ENCODE measurements at regions not wholly inside any gene's neighbourhood (a gene's known extent, or its start where the extent isn't known, plus 50 kb on each side); places are given as distances from the start of the nearest gene placed in this dataset.

- peaks cover 0 to 10% (median 0%) of the 10 kb centered on the region in 5 donors for H3K27me3 Mint-ChIP-seq
- DNase-seq (no peak), ATAC-seq (no peak)
- no peaks in the 10 kb centered on the region for H3K4me1 ChIP-seq (ENCODE audit: control insufficient read depth in 2 of 2, insufficient read depth in 2 of 2, low read length in 2 of 2)
- intact Hi-C loops (cut with micrococcal nuclease): no loop called here
- H3K4me3 ChIP-seq (ENCODE audit: low read length): no peak overlapping the region
- no peaks in the 10 kb centered on the region for H3K9me3 ChIP-seq (ENCODE audit: control insufficient read depth in 2 of 3, low read length in 3 of 3)
- no peaks in the 10 kb centered on the region for H3K36me3 Mint-ChIP-seq
- no peak overlapping the region for H3K27ac ChIP-seq (ENCODE audit: low read depth, low read length)
- POLR2A ChIA-PET: no interaction called here
- peaks cover 0 to 5% (median 0%) of the 10 kb centered on the region in 11 donors for H3K9me3 Mint-ChIP-seq
- no peak overlapping the region for H3K27ac Mint-ChIP-seq
- H3K4me1 Mint-ChIP-seq: no peaks in the 10 kb centered on the region
- no peaks in the 10 kb centered on the region for H3K27me3 ChIP-seq (ENCODE audit: control insufficient read depth in 2 of 2, insufficient read depth in 2 of 2, low read length in 2 of 2)
- CTCF ChIA-PET: no interaction called here
- H3K36me3 ChIP-seq (ENCODE audit: control insufficient read depth in 2 of 3, insufficient read depth in 3 of 3, low read length in 3 of 3): no peaks in the 10 kb centered on the region
- no peak overlapping the region for H3K4me3 Mint-ChIP-seq
Observed at GRCh38 chr1:60745484-60745883, 336.9 kb upstream of the NFIA start.

DNA sequence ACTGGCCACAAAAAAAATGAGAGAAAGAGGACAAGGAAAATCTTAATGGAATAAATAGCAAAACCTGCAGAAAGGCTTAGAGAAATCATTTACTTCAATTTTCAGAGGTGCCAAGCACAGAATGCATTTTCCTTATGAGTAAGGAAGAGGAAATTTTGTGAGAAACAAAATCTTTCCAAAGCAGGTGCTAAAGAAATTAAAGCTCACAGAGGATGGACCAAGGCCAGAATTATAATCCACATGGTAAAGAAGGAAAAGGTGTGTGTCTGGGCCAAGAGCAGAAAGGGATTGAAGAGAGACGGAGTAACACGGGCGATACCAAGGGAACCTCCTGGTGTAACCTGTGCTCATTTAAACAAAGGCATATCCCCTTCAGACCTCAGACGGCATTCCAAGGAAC, 340.0 kb upstream of the NFIA start:
- no peak for ATAC-seq
- ChIA-PET POLR2A (interaction anchor here (0.5 kb wide), 1 partner anchor 9 kb away, joined by 5 read pairs; no protein-coding TSS in a partner anchor), CTCF (no interaction called here)
- Histone ChIP-seq H3K27ac (ENCODE audit: low read depth, low read length) (no peak overlapping the region), H3K4me3 (ENCODE audit: low read length) (no peak overlapping the region), H3K27me3 (ENCODE audit: control insufficient read depth in 2 of 2, insufficient read depth in 2 of 2, low read length in 2 of 2) (no peaks in the 10 kb centered on the region), H3K4me1 (ENCODE audit: control insufficient read depth in 2 of 2, insufficient read depth in 2 of 2, low read length in 2 of 2) (no peaks in the 10 kb centered on the region), H3K9me3 (ENCODE audit: control insufficient read depth in 2 of 3, low read length in 3 of 3) (no peaks in the 10 kb centered on the region), H3K36me3 (ENCODE audit: control insufficient read depth in 2 of 3, insufficient read depth in 3 of 3, low read length in 3 of 3) (no peaks in the 10 kb centered on the region)
- H3K27ac Mint-ChIP-seq: no peak overlapping the region
- H3K36me3 Mint-ChIP-seq: no peaks in the 10 kb centered on the region
- no peak for DNase-seq
- H3K27me3 Mint-ChIP-seq: peaks cover 0 to 9% (median 0%) of the 10 kb centered on the region in 5 donors
- H3K4me1 Mint-ChIP-seq: no peaks in the 10 kb centered on the region
- intact Hi-C loops (cut with micrococcal nuclease): no loop called here
- H3K4me3 Mint-ChIP-seq: no peak overlapping the region
- H3K9me3 Mint-ChIP-seq: peaks cover 0 to 1% (median 0%) of the 10 kb centered on the region in 11 donors

GRCh38 chr1:60740154-60740553, 342.2 kb upstream of the NFIA start:
- Mint-ChIP-seq H3K4me1 (no peaks in the 10 kb centered on the region), H3K36me3 (no peaks in the 10 kb centered on the region), H3K4me3 (no peak overlapping the region), H3K27ac (no peak overlapping the region), H3K27me3 (peaks cover 0 to 9% (median 0%) of the 10 kb centered on the region in 5 donors), H3K9me3 (peaks cover 0 to 1% (median 0%) of the 10 kb centered on the region in 11 donors)
- POLR2A ChIA-PET: no interaction called here
- H3K27me3 ChIP-seq (ENCODE audit: control insufficient read depth in 2 of 2, insufficient read depth in 2 of 2, low read length in 2 of 2): no peaks in the 10 kb centered on the region
- no peak for DNase-seq
- H3K4me3 ChIP-seq (ENCODE audit: low read length): no peak overlapping the region
- H3K36me3 ChIP-seq (ENCODE audit: control insufficient read depth in 2 of 3, insufficient read depth in 3 of 3, low read length in 3 of 3): no peaks in the 10 kb centered on the region
- CTCF ChIA-PET: no interaction called here
- intact Hi-C loops (cut with micrococcal nuclease): no loop called here
- no peak overlapping the region for H3K27ac ChIP-seq (ENCODE audit: low read depth, low read length)
- H3K9me3 ChIP-seq (ENCODE audit: control insufficient read depth in 2 of 3, low read length in 3 of 3): no peaks in the 10 kb centered on the region
- no peak for ATAC-seq
- no peaks in the 10 kb centered on the region for H3K4me1 ChIP-seq (ENCODE audit: control insufficient read depth in 2 of 2, insufficient read depth in 2 of 2, low read length in 2 of 2)

- H3K27me3 ChIP-seq (ENCODE audit: control insufficient read depth in 2 of 2, insufficient read depth in 2 of 2, low read length in 2 of 2): no peaks in the 10 kb centered on the region
- no peaks in the 10 kb centered on the region for H3K36me3 Mint-ChIP-seq
- H3K4me3 Mint-ChIP-seq: no peak overlapping the region
- peaks cover 0 to 1% (median 0%) of the 10 kb centered on the region in 11 donors for H3K9me3 Mint-ChIP-seq
- no peaks in the 10 kb centered on the region for H3K4me1 ChIP-seq (ENCODE audit: control insufficient read depth in 2 of 2, insufficient read depth in 2 of 2, low read length in 2 of 2)
- no peak for ATAC-seq
- no peaks in the 10 kb centered on the region for H3K9me3 ChIP-seq (ENCODE audit: control insufficient read depth in 2 of 3, low read length in 3 of 3)
- no peaks in the 10 kb centered on the region for H3K36me3 ChIP-seq (ENCODE audit: control insufficient read depth in 2 of 3, insufficient read depth in 3 of 3, low read length in 3 of 3)
- no peak overlapping the region for H3K4me3 ChIP-seq (ENCODE audit: low read length)
- peaks cover 0 to 9% (median 0%) of the 10 kb centered on the region in 5 donors for H3K27me3 Mint-ChIP-seq
- no peaks in the 10 kb centered on the region for H3K4me1 Mint-ChIP-seq
- DNase-seq: no peak
- CTCF ChIA-PET: no interaction called here
- POLR2A ChIA-PET: no interaction called here
- H3K27ac Mint-ChIP-seq: no peak overlapping the region
- no peak overlapping the region for H3K27ac ChIP-seq (ENCODE audit: low read depth, low read length)
- intact Hi-C loops (cut with micrococcal nuclease): no loop called here
Observed at GRCh38 chr1:60739729-60740128, 342.6 kb upstream of the NFIA start.

- no peak overlapping the region for H3K27ac Mint-ChIP-seq
- no peaks in the 10 kb centered on the region for H3K4me1 Mint-ChIP-seq
- ChIA-PET POLR2A (no interaction called here), CTCF (no interaction called here)
- no peak overlapping the region for H3K4me3 Mint-ChIP-seq
- peaks cover 0 to 4% (median 0%) of the 10 kb centered on the region in 11 donors for H3K9me3 Mint-ChIP-seq
- Histone ChIP-seq H3K36me3 (ENCODE audit: control insufficient read depth in 2 of 3, insufficient read depth in 3 of 3, low read length in 3 of 3) (no peaks in the 10 kb centered on the region), H3K27me3 (ENCODE audit: control insufficient read depth in 2 of 2, insufficient read depth in 2 of 2, low read length in 2 of 2) (no peaks in the 10 kb centered on the region), H3K4me3 (ENCODE audit: low read length) (no peak overlapping the region), H3K27ac (ENCODE audit: low read depth, low read length) (no peak overlapping the region), H3K4me1 (ENCODE audit: control insufficient read depth in 2 of 2, insufficient read depth in 2 of 2, low read length in 2 of 2) (no peaks in the 10 kb centered on the region), H3K9me3 (ENCODE audit: control insufficient read depth in 2 of 3, low read length in 3 of 3) (no peaks in the 10 kb centered on the region)
- intact Hi-C loops (cut with micrococcal nuclease): no loop called here
- DNase-seq (peak in 1 of 9 donors; percentile 0), ATAC-seq (no peak)
- H3K36me3 Mint-ChIP-seq: no peaks in the 10 kb centered on the region
- peaks cover 0 to 7% (median 5%) of the 10 kb centered on the region in 5 donors for H3K27me3 Mint-ChIP-seq
Observed at GRCh38 chr1:60732977-60733401, 349.4 kb upstream of the NFIA start.

- DNase-seq (no peak), ATAC-seq (no peak)
- CTCF ChIA-PET: no interaction called here
- H3K27ac Mint-ChIP-seq: no peak overlapping the region
- Histone ChIP-seq H3K4me1 (ENCODE audit: control insufficient read depth in 2 of 2, insufficient read depth in 2 of 2, low read length in 2 of 2) (no peaks in the 10 kb centered on the region), H3K9me3 (ENCODE audit: control insufficient read depth in 2 of 3, low read length in 3 of 3) (no peaks in the 10 kb centered on the region), H3K4me3 (ENCODE audit: low read length) (no peak overlapping the region), H3K36me3 (ENCODE audit: control insufficient read depth in 2 of 3, insufficient read depth in 3 of 3, low read length in 3 of 3) (no peaks in the 10 kb centered on the region), H3K27me3 (ENCODE audit: control insufficient read depth in 2 of 2, insufficient read depth in 2 of 2, low read length in 2 of 2) (no peaks in the 10 kb centered on the region), H3K27ac (ENCODE audit: low read depth, low read length) (no peak overlapping the region)
- no peak overlapping the region for H3K4me3 Mint-ChIP-seq
- H3K4me1 Mint-ChIP-seq: no peaks in the 10 kb centered on the region
- no peaks in the 10 kb centered on the region for H3K36me3 Mint-ChIP-seq
- peaks cover 0 to 4% (median 0%) of the 10 kb centered on the region in 11 donors for H3K9me3 Mint-ChIP-seq
- POLR2A ChIA-PET: no interaction called here
- H3K27me3 Mint-ChIP-seq: peaks cover 0 to 7% (median 4%) of the 10 kb centered on the region in 5 donors
- intact Hi-C loops (cut with micrococcal nuclease): no loop called here
Observed at GRCh38 chr1:60731321-60731720, 351.0 kb upstream of the NFIA start.

DNA sequence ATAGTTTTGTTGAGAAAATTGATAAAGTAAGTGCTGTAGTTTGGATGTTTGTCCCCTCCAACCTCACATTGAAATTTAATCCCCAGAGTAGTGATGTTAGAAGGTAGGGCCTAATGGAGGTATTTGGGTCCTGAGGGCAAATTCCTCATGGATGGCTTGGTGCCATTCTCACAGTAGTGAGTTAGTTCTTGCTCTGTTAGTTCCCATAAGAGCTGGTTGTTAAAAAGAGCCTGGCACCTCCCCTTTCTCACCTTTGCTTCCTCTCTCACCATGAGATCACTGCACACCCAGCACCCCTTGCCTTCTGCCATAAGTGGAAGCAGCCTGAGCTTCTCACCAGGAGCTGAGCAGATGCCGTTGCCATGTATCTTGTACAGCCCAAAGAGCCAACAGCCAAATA, 354.8 kb upstream of the NFIA start:
- Mint-ChIP-seq H3K36me3 (no peaks in the 10 kb centered on the region), H3K4me1 (no peaks in the 10 kb centered on the region), H3K4me3 (no peak overlapping the region), H3K27ac (no peak overlapping the region), H3K27me3 (peaks cover 0 to 10% (median 4%) of the 10 kb centered on the region in 5 donors), H3K9me3 (peaks cover 0 to 7% (median 3%) of the 10 kb centered on the region in 11 donors)
- ChIA-PET CTCF (no interaction called here), POLR2A (no interaction called here)
- H3K4me3 ChIP-seq (ENCODE audit: low read length): no peak overlapping the region
- DNase-seq (no peak), ATAC-seq (no peak)
- H3K9me3 ChIP-seq (ENCODE audit: control insufficient read depth in 2 of 3, low read length in 3 of 3): no peaks in the 10 kb centered on the region
- no peaks in the 10 kb centered on the region for H3K4me1 ChIP-seq (ENCODE audit: control insufficient read depth in 2 of 2, insufficient read depth in 2 of 2, low read length in 2 of 2)
- intact Hi-C loops (cut with micrococcal nuclease): no loop called here
- H3K27me3 ChIP-seq (ENCODE audit: control insufficient read depth in 2 of 2, insufficient read depth in 2 of 2, low read length in 2 of 2): no peaks in the 10 kb centered on the region
- no peak overlapping the region for H3K27ac ChIP-seq (ENCODE audit: low read depth, low read length)
- H3K36me3 ChIP-seq (ENCODE audit: control insufficient read depth in 2 of 3, insufficient read depth in 3 of 3, low read length in 3 of 3): no peaks in the 10 kb centered on the region
